ENCODE measurements at regions not wholly inside any gene's neighbourhood (a gene's known extent, or its start where the extent isn't known, plus 50 kb on each side); places are given as distances from the start of the nearest gene placed in this dataset.

DNA sequence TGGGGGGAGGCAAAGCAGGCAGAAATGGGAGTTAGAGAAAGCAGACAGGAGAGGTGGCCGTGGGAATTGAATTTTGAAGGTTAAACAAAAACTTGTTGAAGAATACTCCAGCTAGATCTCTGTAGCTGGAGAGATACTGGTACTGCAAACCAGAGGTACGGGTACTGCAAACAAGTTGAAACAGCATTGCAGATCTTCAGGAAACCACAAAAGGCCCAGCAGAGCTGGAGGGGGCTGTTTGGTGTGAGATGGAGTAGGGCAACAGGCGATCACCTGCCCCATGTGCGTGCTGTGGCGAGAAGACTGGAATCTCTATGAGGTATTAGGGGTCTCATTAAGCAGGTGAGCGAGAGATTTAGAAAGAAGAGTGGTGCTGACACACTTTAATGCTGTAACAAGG, 77.7 kb upstream of the RGS4 start:
- no peak for TF ChIP-seq POLR2AphosphoS5 (IDR thresholded peaks at IDR 0.05; ENCODE audit: borderline replicate concordance, low read depth, low read length)
- TF ChIP-seq EZH2 (IDR thresholded peaks at IDR 0.05): no peak
- TF ChIP-seq FOXP2 (optimal IDR thresholded peaks at IDR 0.05; ENCODE audit: control extremely low read depth, extremely low read length, insufficient read depth): no peak
